ENCODE measurements at regions not wholly inside any gene's neighbourhood (a gene's known extent, or its start where the extent isn't known, plus 50 kb on each side); places are given as distances from the start of the nearest gene placed in this dataset.

DNA sequence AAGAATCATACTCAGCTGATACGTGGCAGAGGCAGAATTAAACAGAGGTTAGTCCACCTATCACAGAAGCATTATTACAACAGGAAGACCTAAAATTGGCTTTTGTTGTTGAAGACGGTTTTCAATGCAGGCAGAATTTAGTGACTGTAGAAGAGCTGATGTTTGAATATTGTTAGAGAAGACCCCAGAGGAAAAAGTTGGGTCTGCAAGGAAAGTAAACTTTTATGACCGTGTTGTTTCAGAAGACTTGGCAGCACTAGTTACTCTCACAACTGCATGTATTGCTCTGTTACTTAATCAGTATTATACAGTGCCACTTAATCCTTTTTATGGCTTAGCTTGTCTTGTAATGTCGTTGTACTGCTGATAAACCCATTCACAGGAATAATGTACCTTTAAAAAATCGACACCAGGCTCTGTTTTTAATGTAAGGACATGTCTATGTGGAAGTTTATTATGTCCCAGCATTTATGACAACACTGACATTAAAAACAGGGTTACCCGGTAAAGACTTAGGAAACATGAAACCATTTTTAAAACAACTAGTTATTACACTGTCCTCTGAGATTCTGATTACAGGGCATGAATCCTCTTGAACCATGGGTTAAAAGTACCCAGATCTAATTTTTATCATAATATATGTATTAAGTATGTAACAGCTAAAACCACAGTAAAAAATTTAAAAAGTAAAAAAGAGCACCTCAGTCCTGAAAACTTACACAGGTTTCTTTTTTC is 235.4 kb downstream of the TTLL7 start:
- POLR2A ChIA-PET, result no interaction called here
- Histone ChIP-seq H3K4me3 (no peak overlapping the region), H3K79me2 (ENCODE audit: control insufficient read depth, insufficient read depth, low read length) (no peaks in the 10 kb centered on the region), H3K9ac (ENCODE audit: control insufficient read depth, insufficient read depth, low read length) (no peak overlapping the region), H4K20me1 (ENCODE audit: control insufficient read depth, insufficient read depth) (no peaks in the 10 kb centered on the region), H3K9me3 (replicated peaks; ENCODE audit: control insufficient read depth, insufficient read depth, low read length) (no peaks in the 10 kb centered on the region), H3K4me2 (ENCODE audit: control insufficient read depth, insufficient read depth) (no peak overlapping the region), H3K36me3 (ENCODE audit: control insufficient read depth in 2 of 2, insufficient read depth in 2 of 2, low read length in 1 of 2) (no peaks in the 10 kb centered on the region), H3K27ac (ENCODE audit: control insufficient read depth, insufficient read depth) (no peak overlapping the region), H2AFZ (ENCODE audit: control insufficient read depth, low read depth, low read length) (no peak overlapping the region), H3K4me1 (ENCODE audit: control insufficient read depth, insufficient read depth, low read length) (peaks cover 6% of the 10 kb centered on the region), H3K27me3 (replicated peaks in 1 of 2; ENCODE audit: control insufficient read depth in 2 of 2, insufficient read depth in 2 of 2, low read length in 1 of 2) (no peaks in the 10 kb centered on the region; a peak in 1 of 4 replicates)
- RAD21 ChIA-PET (ENCODE audit: unreplicated experiment), result no interaction called here
- in situ Hi-C loops (cut with MboI) (no loop called here), intact Hi-C loops (cut with micrococcal nuclease; ENCODE audit: unreplicated experiment) (loop anchor here (5.0 kb wide), 1 partner anchor 266 kb away; no protein-coding TSS in a partner anchor)
- FAIRE-seq (no peak), DNase-seq (ENCODE audit: low read depth, low spot score) (no peak), ATAC-seq (no peak)
- SMC1A ChIA-PET (ENCODE audit: uncharacterized antibody, unreplicated experiment), result interaction anchor here (1.1 kb wide), 1 partner anchor 8 kb away, joined by 4 read pairs; no protein-coding TSS in a partner anchor
- 6% methylated on average over 6 of the region's 6 CpGs for WGBS (ENCODE audit: insufficient coverage, insufficient replicate concordance, low lambda C conversion rate, missing lambda C conversion rate)
- CTCF ChIA-PET, result interaction anchor here (1.0 kb wide), 1 partner anchor 42 kb away, joined by 3 read pairs; no protein-coding TSS in a partner anchor
- no TSS peak for BruUV-seq (replicated peaks)
- TF ChIP-seq MTA3 (IDR thresholded peaks at IDR 0.05; ENCODE audit: borderline replicate concordance, low read length), result no peak
- no peak for TF ChIP-seq E4F1 (IDR thresholded peaks at IDR 0.05; ENCODE audit: borderline replicate concordance, partially characterized antibody)
- TF ChIP-seq, protein P1, sequence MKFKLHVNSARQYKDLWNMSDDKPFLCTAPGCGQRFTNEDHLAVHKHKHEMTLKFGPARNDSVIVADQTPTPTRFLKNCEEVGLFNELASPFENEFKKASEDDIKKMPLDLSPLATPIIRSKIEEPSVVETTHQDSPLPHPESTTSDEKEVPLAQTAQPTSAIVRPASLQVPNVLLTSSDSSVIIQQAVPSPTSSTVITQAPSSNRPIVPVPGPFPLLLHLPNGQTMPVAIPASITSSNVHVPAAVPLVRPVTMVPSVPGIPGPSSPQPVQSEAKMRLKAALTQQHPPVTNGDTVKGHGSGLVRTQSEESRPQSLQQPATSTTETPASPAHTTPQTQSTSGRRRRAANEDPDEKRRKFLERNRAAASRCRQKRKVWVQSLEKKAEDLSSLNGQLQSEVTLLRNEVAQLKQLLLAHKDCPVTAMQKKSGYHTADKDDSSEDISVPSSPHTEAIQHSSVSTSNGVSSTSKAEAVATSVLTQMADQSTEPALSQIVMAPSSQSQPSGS (IDR thresholded peaks at IDR 0.05; ENCODE audit: low read length), result no peak
- no peak for TF ChIP-seq EZH2 (IDR thresholded peaks at IDR 0.05; ENCODE audit: borderline replicate concordance, control insufficient read depth, low read depth, low read length)
- no peak for TF ChIP-seq FOXM1 (IDR thresholded peaks at IDR 0.05; ENCODE audit: low read depth, low read length)
- TF ChIP-seq CREM (IDR thresholded peaks at IDR 0.05; ENCODE audit: low read depth), result no peak
- TF ChIP-seq ZBED1 (IDR thresholded peaks at IDR 0.05; ENCODE audit: borderline replicate concordance), result no peak
- TF ChIP-seq SUZ12 (IDR thresholded peaks at IDR 0.05; ENCODE audit: unreplicated experiment), result no peak
- TF ChIP-seq POLR2A (IDR thresholded peaks at IDR 0.05; ENCODE audit: low read depth, low read length), result no peak
- no peak for TF ChIP-seq RELA (IDR thresholded peaks at IDR 0.05; ENCODE audit: borderline replicate concordance, partially characterized antibody)
- no peak for TF ChIP-seq WRNIP1 (IDR thresholded peaks at IDR 0.05; ENCODE audit: borderline replicate concordance, low read depth, low read length)
- TF ChIP-seq PRDM15 (CRISPR knock-in tag; IDR thresholded peaks at IDR 0.05), result no peak
- no peak for TF ChIP-seq SP1 (IDR thresholded peaks at IDR 0.05; ENCODE audit: low read depth, low read length)
- no peak for TF ChIP-seq STAT3 (IDR thresholded peaks at IDR 0.05; ENCODE audit: low read depth, low read length)
- TF ChIP-seq TAF1 (IDR thresholded peaks at IDR 0.05; ENCODE audit: borderline replicate concordance, low read depth, low read length), result no peak
- no peak for TF ChIP-seq CHD4 (IDR thresholded peaks at IDR 0.05)
- no peak for TF ChIP-seq NR2C2 (IDR thresholded peaks at IDR 0.05; ENCODE audit: borderline replicate concordance, control insufficient read depth, insufficient read length, low read depth)
